WTC11 (cell line): ENCODE measurements at regions not wholly inside any gene's neighbourhood (a gene's known extent, or its start where the extent isn't known, plus 50 kb on each side); places are given as distances from the start of the nearest gene placed in this dataset.

Experiments used
- ATAC-seq: fragments of 200-7000 bp; cut with Tn5 transposase; 2 replicates; pipeline ENCODE4 v1.10.0; 2021; ENCODE audit warnings: mild to moderate bottlenecking, moderate library complexity
- CTCF ChIA-PET: fragments of 300-600 bp; sonication (Branson Sonifier 250); formaldehyde crosslinking; loops from one replicate; lab custom pipeline; 2021; ENCODE audit warnings: antibody characterized with exemption; lab: Charles Lee
- POLR2A ChIA-PET: fragments of 350-600 bp; sonication (Branson Sonifier 250); formaldehyde crosslinking; loops from one replicate; lab custom pipeline; 2021; ENCODE audit warnings: antibody characterized with exemption; lab: Charles Lee
- DNase-seq: peaks from one replicate; pipeline ENCODE4 v3.0.0; 2021; ENCODE audit warnings: low spot score
- H3K27ac Mint-ChIP-seq: 2 replicates; pipeline ENCODE4 v1.8.0; 2021; ENCODE audit warnings: mixed read lengths
- H3K27me3 Mint-ChIP-seq: 2 replicates; pipeline ENCODE4 v1.8.0; 2021; ENCODE audit warnings: low read depth, mild to moderate bottlenecking, moderate library complexity, mixed read lengths
- H3K36me3 Mint-ChIP-seq: 2 replicates; pipeline ENCODE4 v1.8.0; 2021; ENCODE audit warnings: mixed read lengths
- H3K4me1 Mint-ChIP-seq: 2 replicates; pipeline ENCODE4 v1.8.0; 2022; ENCODE audit warnings: mixed read lengths
- H3K4me3 Mint-ChIP-seq: 2 replicates; pipeline ENCODE4 v1.8.0; 2021; ENCODE audit warnings: mild to moderate bottlenecking, moderate library complexity, mixed read lengths
- H3K9me3 Mint-ChIP-seq: 2 replicates; pipeline ENCODE4 v1.8.0; 2021; ENCODE audit warnings: mixed read lengths
- AFF4 ChIP-seq: sonication (generic); formaldehyde crosslinking; IDR thresholded peaks from 2 replicates; pipeline ENCODE4 v1.8.1; 2023; ENCODE audit warnings: mild to moderate bottlenecking, missing genetic modification reagents, borderline replicate concordance
- AR ChIP-seq: fragments of 250-450 bp; sonication (Bioruptor Pico); IDR thresholded peaks from 2 replicates; pipeline ENCODE4 v1.9.0; 2021; ENCODE audit warnings: mild to moderate bottlenecking
- CTCF ChIP-seq: fragments of 200-600 bp; IDR thresholded peaks from 2 replicates; pipeline ENCODE4 v1.8.0; 2022; ENCODE audit warnings: antibody characterized with exemption
- HMGA2 ChIP-seq: fragments of 250-450 bp; sonication (Bioruptor Pico); IDR thresholded peaks from 2 replicates; pipeline ENCODE4 v1.4.0; 2021; ENCODE audit warnings: mild to moderate bottlenecking, moderate library complexity
- JAZF1 ChIP-seq: fragments of 250-450 bp; sonication (Bioruptor Pico); IDR thresholded peaks from 2 replicates; pipeline ENCODE4 v1.9.0; 2021; ENCODE audit warnings: moderate library complexity, mild to moderate bottlenecking, inconsistent platforms
- MYBL2 ChIP-seq: sonication (generic); formaldehyde crosslinking; IDR thresholded peaks from 2 replicates; pipeline ENCODE4 v1.8.1; 2023; ENCODE audit warnings: mild to moderate bottlenecking, moderate library complexity, missing genetic modification reagents
- SMAD3 ChIP-seq: sonication (generic); formaldehyde crosslinking; IDR thresholded peaks from 2 replicates; pipeline ENCODE4 v1.8.0; 2022; ENCODE audit warnings: missing genetic modification reagents, mild to moderate bottlenecking, borderline replicate concordance
- STAT6 ChIP-seq: sonication (generic); formaldehyde crosslinking; conservative IDR thresholded peaks from 2 replicates; pipeline ENCODE4 v1.8.1; 2023; ENCODE audit warnings: mild to moderate bottlenecking, low read depth, missing genetic modification reagents, moderate library complexity
- TCF7 ChIP-seq: sonication (generic); formaldehyde crosslinking; IDR thresholded peaks from 2 replicates; pipeline ENCODE4 v1.8.0; 2022; ENCODE audit warnings: mild to moderate bottlenecking, low read depth, missing genetic modification reagents, moderate library complexity
- TEAD4 ChIP-seq: sonication (generic); formaldehyde crosslinking; IDR thresholded peaks from 2 replicates; pipeline ENCODE4 v1.8.0; 2022; ENCODE audit warnings: mild to moderate bottlenecking, missing genetic modification reagents
- ZNF121 ChIP-seq: sonication (generic); formaldehyde crosslinking; IDR thresholded peaks from 2 replicates; pipeline ENCODE4 v1.8.0; 2023; ENCODE audit warnings: missing genetic modification reagents
- ZNF423 ChIP-seq: fragments of 250-450 bp; sonication (Bioruptor Pico); IDR thresholded peaks from 2 replicates; pipeline ENCODE4 v2.1.2; 2022; ENCODE audit warnings: mild to moderate bottlenecking, moderate library complexity
- ZNF425 ChIP-seq: fragments of 250-450 bp; sonication (Bioruptor Pico); conservative IDR thresholded peaks from 2 replicates; pipeline ENCODE4 v1.9.0; 2021; ENCODE audit warnings: mild to moderate bottlenecking
- ZNF671 ChIP-seq: fragments of 250-450 bp; sonication (Bioruptor Pico); IDR thresholded peaks from 2 replicates; pipeline ENCODE4 v1.8.0; 2021; ENCODE audit warnings: mild to moderate bottlenecking

- TF ChIP-seq AFF4 (no peak), CTCF (no peak), ZNF425 (CRISPR knock-in tag) (no peak), AR (CRISPR knock-in tag) (no peak), MYBL2 (CRISPR knock-in tag) (no peak), STAT6 (CRISPR knock-in tag) (no peak)
Measured at GRCh38 chr20:57073402-57073801, 193.0 kb downstream of the BMP7 start (continued).

GRCh38 chr20:57074386-57074785 is 192.1 kb downstream of the BMP7 start:
- no peak for ATAC-seq
- peaks cover 41% of the 10 kb centered on the region for H3K9me3 Mint-ChIP-seq
- no peak overlapping the region for H3K27ac Mint-ChIP-seq
- ChIA-PET CTCF (no interaction called here), POLR2A (no interaction called here)
- H3K36me3 Mint-ChIP-seq: peaks cover 7% of the 10 kb centered on the region
- H3K4me3 Mint-ChIP-seq: no peak overlapping the region
- peaks cover 41% of the 10 kb centered on the region for H3K27me3 Mint-ChIP-seq
- peaks cover 25% of the 10 kb centered on the region for H3K4me1 Mint-ChIP-seq
- no peak for DNase-seq
- TF ChIP-seq JAZF1: no peak
- TF ChIP-seq ZNF423 (CRISPR knock-in tag): no peak
- no peak for TF ChIP-seq ZNF671 (CRISPR knock-in tag)
- no peak for TF ChIP-seq HMGA2 (CRISPR knock-in tag)
- no peak for TF ChIP-seq CTCF
- TF ChIP-seq STAT6 (CRISPR knock-in tag): no peak
- no peak for TF ChIP-seq TCF7 (CRISPR knock-in tag)
- no peak for TF ChIP-seq ZNF121
- no peak for TF ChIP-seq TEAD4 (CRISPR knock-in tag)
- TF ChIP-seq ZNF425 (CRISPR knock-in tag): no peak
- no peak for TF ChIP-seq SMAD3 (CRISPR knock-in tag)
